ENCODE measurements at regions not wholly inside any gene's neighbourhood (a gene's known extent, or its start where the extent isn't known, plus 50 kb on each side); places are given as distances from the start of the nearest gene placed in this dataset.

DNA sequence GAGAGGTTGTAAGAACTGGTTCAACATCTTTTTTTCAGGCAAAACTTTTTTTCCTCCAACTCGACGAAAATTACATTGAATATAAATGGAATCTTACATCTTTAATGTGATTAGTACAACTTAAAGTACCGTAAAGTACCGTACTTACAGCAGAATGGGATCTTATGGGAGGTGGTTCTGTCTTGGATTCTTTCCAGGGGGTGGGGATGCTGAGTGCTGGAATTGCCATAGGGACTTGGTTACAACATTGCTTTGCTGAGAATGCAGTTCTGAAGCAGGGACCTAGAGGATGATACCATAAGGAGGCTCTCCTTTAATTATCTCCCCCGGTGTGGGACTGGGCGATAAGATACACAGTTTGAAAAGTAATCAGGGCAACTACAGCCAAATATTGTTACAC lies 186.4 kb downstream of the KLF5 start:
- Histone ChIP-seq H3K36me3 (replicated peaks) (no peaks in the 10 kb centered on the region), H3K4me1 (no peaks in the 10 kb centered on the region), H3K9me3 (no peaks in the 10 kb centered on the region), H3K4me3 (no peak overlapping the region), H3K27me3 (ENCODE audit: low read depth) (no peaks in the 10 kb centered on the region)
- DNase-seq (ENCODE audit: low spot score in 2 of 2), result no peak
- in situ Hi-C loops (cut with MboI; ENCODE audit: low sequenced_read_pairs), result no loop called here

DNA sequence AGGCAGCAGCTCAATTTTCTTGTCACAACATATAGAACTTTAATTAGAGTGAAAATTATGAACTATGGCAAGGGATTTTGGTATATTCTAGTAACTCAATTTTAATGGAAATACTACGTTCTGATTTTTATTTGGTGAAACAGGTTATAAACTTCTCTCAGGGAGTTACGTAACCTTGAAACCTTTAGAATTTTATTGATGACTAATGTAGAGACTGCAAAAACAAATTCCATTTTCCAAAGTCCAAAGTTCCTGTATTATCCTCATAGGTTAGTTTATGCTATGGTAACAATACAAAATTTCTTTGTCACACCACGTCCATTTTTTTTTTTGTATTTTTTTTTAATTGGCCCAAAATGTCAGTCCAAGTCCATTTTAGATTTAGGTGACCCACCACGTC lies 185.7 kb downstream of the KLF5 start:
- in situ Hi-C loops (cut with MboI; ENCODE audit: low sequenced_read_pairs), result no loop called here
- no peaks in the 10 kb centered on the region for H3K36me3 ChIP-seq (replicated peaks)
- no peaks in the 10 kb centered on the region for H3K27me3 ChIP-seq (ENCODE audit: low read depth)
- no peak overlapping the region for H3K4me3 ChIP-seq
- no peaks in the 10 kb centered on the region for H3K4me1 ChIP-seq
- DNase-seq (ENCODE audit: low spot score in 2 of 2), result no peak
- H3K9me3 ChIP-seq, result no peaks in the 10 kb centered on the region

DNA sequence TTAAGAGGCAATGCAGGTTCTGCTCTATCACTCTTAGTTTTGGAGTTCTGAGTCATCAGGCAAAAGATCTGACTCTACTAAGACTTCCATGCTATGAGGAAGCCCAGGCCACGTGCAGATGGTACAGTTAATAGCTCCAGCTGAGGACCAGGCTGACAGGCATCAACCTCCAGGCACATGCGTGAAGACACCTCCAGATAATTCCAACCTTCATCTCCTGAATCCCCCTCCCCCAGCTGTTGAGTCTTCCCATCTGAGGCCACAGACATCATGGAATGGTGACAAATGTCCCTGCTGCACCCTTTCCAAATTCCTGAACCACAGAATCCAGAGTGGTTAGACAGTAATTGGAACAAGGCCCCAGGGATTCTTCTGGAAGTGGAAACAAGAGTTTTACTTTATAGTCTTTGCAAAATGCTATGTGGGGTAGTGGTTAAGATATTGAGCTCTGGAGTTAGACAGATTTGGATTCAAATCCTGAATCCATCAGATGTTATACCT lies 183.8 kb downstream of the KLF5 start:
- Histone ChIP-seq H3K27me3 (ENCODE audit: low read depth) (no peaks in the 10 kb centered on the region), H3K4me1 (no peaks in the 10 kb centered on the region), H3K36me3 (replicated peaks) (no peaks in the 10 kb centered on the region), H3K4me3 (no peak overlapping the region), H3K9me3 (no peaks in the 10 kb centered on the region)
- in situ Hi-C loops (cut with MboI; ENCODE audit: low sequenced_read_pairs), result no loop called here
- no peak for DNase-seq (ENCODE audit: low spot score in 2 of 2)

DNA sequence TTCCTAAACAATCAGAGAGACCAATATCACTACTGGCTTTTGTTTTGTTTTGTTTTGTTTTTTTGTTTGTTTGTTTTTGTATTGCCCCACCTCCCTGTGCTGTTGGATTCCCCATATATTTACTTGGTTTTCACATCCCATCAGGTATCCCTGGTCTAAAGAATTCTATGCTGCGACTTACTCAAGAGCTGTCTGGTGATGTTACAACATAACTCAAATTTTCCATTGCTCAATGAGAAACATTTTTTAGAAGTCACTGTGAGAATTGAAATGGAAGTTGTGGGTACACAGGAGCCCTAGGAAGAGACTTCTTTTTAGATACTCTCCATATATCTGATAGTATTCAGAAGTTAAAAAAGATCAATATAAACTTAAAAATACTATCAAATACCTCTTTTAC lies 181.4 kb downstream of the KLF5 start:
- in situ Hi-C loops (cut with MboI; ENCODE audit: low sequenced_read_pairs), result no loop called here
- H3K27me3 ChIP-seq (ENCODE audit: low read depth), result no peaks in the 10 kb centered on the region
- no peaks in the 10 kb centered on the region for H3K36me3 ChIP-seq (replicated peaks)
- H3K4me3 ChIP-seq, result no peak overlapping the region
- no peaks in the 10 kb centered on the region for H3K4me1 ChIP-seq
- DNase-seq (ENCODE audit: low spot score in 2 of 2), result no peak
- no peaks in the 10 kb centered on the region for H3K9me3 ChIP-seq

DNA sequence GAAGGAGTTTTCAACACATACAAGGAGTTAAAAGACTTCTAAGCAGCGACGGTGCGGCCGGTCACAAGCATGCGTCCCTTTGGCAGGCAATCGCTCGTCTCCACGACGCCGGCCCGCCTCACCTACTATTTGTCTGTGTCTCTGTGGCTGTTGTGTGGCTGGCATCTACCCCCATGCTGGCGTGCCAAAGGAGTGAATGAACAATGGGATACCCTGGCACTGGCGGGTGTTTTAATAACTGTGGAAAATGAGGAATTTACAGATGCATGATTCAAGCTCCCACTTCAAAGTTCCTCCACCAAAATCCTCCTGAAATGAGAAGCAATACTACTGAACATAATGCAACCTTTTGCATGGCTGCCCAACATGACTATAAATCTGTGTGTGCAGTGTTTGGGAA lies 176.6 kb downstream of the KLF5 start:
- Histone ChIP-seq H3K36me3 (replicated peaks) (no peaks in the 10 kb centered on the region), H3K9me3 (no peaks in the 10 kb centered on the region), H3K4me1 (no peaks in the 10 kb centered on the region), H3K4me3 (no peak overlapping the region), H3K27me3 (ENCODE audit: low read depth) (no peaks in the 10 kb centered on the region)
- in situ Hi-C loops (cut with MboI; ENCODE audit: low sequenced_read_pairs), result no loop called here
- DNase-seq (ENCODE audit: low spot score in 2 of 2), result no peak

DNA sequence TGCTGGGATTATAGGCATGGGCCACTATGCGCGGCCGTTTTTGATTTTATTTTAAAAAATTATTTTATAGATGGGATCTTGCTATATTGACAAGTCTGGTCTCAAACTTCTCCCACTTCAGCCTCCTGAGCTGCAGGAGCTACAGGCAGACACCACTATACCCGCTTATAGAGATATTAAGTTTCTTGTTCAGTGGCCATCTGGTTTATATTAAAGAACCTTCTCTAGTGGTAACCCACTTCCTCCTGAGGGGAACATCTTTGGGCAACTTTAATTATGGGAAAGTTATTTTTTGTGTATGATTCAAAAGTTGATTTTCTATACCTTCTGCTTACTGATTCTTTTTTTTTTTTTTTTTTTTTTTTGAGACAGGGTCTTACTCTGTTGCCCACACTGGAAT lies 172.7 kb downstream of the KLF5 start:
- Histone ChIP-seq H3K36me3 (replicated peaks) (no peaks in the 10 kb centered on the region), H3K4me1 (no peaks in the 10 kb centered on the region), H3K9me3 (no peaks in the 10 kb centered on the region), H3K27me3 (ENCODE audit: low read depth) (no peaks in the 10 kb centered on the region), H3K4me3 (no peak overlapping the region)
- DNase-seq (ENCODE audit: low spot score in 2 of 2), result no peak
- in situ Hi-C loops (cut with MboI; ENCODE audit: low sequenced_read_pairs), result no loop called here

DNA sequence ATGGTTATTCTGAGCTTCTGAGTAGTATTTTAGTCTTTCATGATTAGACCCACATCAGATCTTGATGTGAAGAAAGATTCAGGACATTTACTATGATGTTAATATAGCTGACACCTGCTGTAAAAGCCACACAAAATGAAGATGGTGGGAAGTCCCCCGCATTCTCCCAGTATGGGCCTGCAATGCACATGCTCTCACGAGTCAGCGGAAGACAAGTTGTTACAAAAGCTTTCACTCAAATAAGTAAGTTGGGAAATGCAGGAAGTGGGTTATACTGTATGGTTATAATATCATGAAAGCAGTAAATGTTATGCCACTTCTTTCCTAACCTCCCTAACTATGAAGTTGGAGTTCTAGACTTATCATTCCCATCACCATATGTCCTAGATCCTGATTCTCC lies 171.9 kb downstream of the KLF5 start:
- Histone ChIP-seq H3K9me3 (no peaks in the 10 kb centered on the region), H3K4me3 (no peak overlapping the region), H3K27me3 (ENCODE audit: low read depth) (no peaks in the 10 kb centered on the region), H3K36me3 (replicated peaks) (no peaks in the 10 kb centered on the region), H3K4me1 (no peaks in the 10 kb centered on the region)
- DNase-seq (ENCODE audit: low spot score in 2 of 2), result no peak
- in situ Hi-C loops (cut with MboI; ENCODE audit: low sequenced_read_pairs), result no loop called here

DNA sequence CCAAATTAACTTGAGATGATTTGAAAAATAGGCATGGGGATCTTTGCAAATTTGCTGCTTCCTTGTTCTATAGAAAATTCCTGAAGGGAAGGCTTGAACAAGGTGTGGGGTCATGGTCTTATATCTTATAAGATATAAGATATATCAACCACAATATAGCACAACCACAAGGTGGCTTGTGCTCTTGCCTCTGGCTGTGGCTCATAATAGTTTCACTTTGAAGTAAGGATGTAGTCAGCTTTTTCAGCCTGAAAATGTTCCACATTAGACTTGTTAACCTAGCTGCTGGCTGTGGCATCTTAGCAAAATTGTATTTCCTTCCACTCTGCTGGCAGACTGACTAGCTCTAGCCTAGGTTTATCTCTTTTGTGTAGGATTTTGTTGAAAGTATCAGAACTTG lies 169.7 kb downstream of the KLF5 start:
- Histone ChIP-seq H3K4me3 (no peak overlapping the region), H3K36me3 (replicated peaks) (no peaks in the 10 kb centered on the region), H3K4me1 (0 out of 2 replicates have a peak, but pooled peaks cover under 1% of the 10 kb centered on the region), H3K9me3 (no peaks in the 10 kb centered on the region), H3K27me3 (ENCODE audit: low read depth) (no peaks in the 10 kb centered on the region)
- in situ Hi-C loops (cut with MboI; ENCODE audit: low sequenced_read_pairs), result no loop called here
- DNase-seq (ENCODE audit: low spot score in 2 of 2), result no peak

DNA sequence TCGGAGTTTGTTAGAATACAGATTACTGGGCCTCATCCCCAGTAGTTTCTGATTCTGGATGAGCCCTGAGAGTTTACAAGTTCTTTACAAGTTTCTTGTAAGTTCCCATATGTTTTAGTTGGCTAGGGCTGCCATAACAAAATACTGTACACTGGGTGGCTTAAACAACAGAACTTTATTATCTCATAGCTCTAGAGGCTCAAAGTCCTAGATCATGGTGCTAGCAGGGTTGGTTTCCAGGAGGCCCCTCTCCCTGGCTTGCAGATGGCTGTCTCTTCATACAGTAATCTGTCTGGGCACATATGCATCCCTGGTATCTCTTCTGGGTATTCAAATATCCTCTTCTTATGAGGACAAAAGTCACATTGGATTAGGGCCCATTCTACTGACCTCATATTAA lies 167.2 kb downstream of the KLF5 start:
- no peak overlapping the region for H3K4me3 ChIP-seq
- no peaks in the 10 kb centered on the region for H3K36me3 ChIP-seq (replicated peaks)
- no peaks in the 10 kb centered on the region for H3K27me3 ChIP-seq (ENCODE audit: low read depth)
- H3K4me1 ChIP-seq, result 0 out of 2 replicates have a peak, but pooled peaks cover 2% of the 10 kb centered on the region
- H3K9me3 ChIP-seq, result no peaks in the 10 kb centered on the region
- in situ Hi-C loops (cut with MboI; ENCODE audit: low sequenced_read_pairs), result no loop called here
- no peak for DNase-seq (ENCODE audit: low spot score in 2 of 2)

DNA sequence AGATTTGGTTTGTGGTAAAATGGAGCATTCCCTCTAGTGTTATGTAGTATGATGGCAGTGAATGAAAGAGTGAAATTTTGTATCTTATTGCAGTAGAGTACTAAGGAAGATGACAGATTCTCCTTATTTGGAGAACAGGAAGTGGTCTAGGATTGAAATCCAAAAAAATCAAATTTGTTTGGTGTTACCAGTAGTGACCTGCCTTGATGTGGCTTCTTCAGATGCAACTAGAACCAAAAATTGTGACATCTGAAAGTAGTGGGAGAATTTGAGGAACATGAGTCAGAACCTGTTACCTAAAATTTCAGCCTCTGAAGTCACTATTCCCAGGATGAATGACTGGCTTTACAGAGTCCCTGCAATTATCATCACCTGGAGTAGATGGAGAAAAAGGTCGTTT lies 165.9 kb downstream of the KLF5 start:
- DNase-seq (ENCODE audit: low spot score in 2 of 2), result no peak
- 0 out of 2 replicates have a peak, but pooled peaks cover 2% of the 10 kb centered on the region for H3K4me1 ChIP-seq
- in situ Hi-C loops (cut with MboI; ENCODE audit: low sequenced_read_pairs), result no loop called here
- H3K4me3 ChIP-seq, result no peak overlapping the region
- no peaks in the 10 kb centered on the region for H3K36me3 ChIP-seq (replicated peaks)
- H3K27me3 ChIP-seq (ENCODE audit: low read depth), result no peaks in the 10 kb centered on the region
- no peaks in the 10 kb centered on the region for H3K9me3 ChIP-seq

DNA sequence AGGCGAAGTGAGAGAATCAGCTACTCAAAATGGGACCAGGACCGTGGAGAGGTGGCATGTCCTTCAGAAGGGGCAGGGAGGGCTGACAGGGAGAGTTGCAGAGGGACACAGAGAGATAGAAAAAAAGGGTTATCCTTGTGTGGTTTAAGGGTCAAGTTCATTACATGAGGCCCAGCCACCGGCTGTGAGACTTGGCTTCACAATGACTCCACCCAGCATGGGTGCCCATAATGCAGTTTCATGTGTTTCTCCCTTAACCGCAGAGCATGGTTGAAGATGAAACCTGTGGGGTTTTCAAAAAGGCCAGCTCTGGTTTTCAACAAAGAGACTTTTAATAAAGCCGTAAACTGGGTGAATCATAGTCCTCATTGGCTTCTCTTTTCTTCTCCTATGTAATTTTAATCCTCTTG lies 164.6 kb downstream of the KLF5 start:
- no peak overlapping the region for H3K4me3 ChIP-seq
- H3K9me3 ChIP-seq, result no peaks in the 10 kb centered on the region
- H3K27me3 ChIP-seq (ENCODE audit: low read depth), result no peaks in the 10 kb centered on the region
- peak; percentile 7 to 19 for DNase-seq (ENCODE audit: low spot score in 2 of 2)
- in situ Hi-C loops (cut with MboI; ENCODE audit: low sequenced_read_pairs), result no loop called here
- 0 out of 2 replicates have a peak, but pooled peaks cover 2% of the 10 kb centered on the region for H3K4me1 ChIP-seq
- no peaks in the 10 kb centered on the region for H3K36me3 ChIP-seq (replicated peaks)

DNA sequence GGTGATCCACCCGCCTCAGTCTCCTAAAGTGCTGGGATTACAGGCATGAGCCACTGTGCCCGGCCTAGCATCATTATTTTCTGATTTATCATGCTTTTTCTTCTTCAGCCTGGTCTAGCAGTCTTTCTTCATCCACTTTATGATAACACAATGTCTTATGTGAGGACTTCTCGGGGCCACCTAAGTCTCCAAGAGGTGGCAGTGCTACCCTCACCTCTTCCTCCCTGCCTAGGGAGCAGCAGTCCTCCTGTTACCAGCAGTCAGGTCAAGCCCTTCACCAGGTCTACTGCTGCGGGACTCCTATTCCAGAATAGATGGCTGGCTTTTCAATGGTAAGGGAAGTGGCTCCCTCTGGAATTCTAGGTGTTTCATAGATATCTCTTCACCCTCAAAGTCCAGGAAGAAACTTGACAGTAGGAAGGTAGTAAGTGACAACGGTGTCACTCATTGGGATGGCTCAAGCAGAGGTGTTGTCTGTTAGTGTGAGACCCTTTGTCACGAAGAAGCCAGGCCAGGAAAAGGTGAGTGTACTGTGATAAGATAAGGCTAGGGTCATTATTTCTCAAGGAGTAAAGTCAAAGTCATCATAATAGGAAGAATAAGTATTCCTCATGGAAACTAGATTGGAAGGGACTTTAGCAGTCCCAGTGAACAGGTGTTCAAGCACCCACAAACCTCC lies 164.0 kb downstream of the KLF5 start:
- in situ Hi-C loops (cut with MboI; ENCODE audit: low sequenced_read_pairs), result no loop called here
- DNase-seq (ENCODE audit: low spot score in 2 of 2), result no peak
- H3K4me3 ChIP-seq, result no peak overlapping the region
- H3K36me3 ChIP-seq (replicated peaks), result no peaks in the 10 kb centered on the region
- no peaks in the 10 kb centered on the region for H3K9me3 ChIP-seq
- no peaks in the 10 kb centered on the region for H3K27me3 ChIP-seq (ENCODE audit: low read depth)
- H3K4me1 ChIP-seq, result 0 out of 2 replicates have a peak, but pooled peaks cover 2% of the 10 kb centered on the region

DNA sequence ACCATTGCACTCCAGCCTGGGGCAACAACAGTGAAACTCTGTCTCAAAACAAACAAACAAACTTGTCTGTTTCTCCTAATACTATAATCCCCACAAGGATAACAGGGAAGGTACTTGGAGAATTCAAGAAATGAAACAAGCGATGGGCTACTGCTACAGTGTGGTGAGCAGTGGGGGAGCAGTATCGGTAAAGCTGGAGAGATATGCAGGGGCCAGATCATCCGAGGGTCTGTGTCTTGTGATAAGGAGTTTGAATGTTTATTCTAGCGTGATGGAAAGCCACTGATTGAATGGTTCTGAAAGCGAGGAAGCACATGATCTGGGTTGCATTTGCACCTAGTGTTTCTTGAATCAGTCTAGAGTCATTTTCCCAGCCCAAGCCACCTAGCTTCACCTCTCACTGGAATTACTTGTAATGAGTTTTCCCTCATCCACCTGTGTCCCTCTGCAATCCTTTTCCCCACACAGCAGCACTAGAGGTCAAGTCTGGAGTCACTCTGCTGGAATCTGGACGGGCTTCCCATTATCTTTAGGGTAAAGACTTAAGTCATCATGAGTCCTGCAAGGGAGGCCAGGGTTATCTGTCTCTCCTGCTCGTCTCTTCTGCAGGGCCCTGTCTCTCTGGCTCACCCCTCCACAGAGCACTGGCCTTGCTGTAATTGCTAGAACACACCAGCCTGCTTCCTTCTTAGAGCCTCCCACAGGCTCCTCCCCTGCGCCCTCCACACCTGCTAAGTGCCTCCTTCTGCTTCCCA lies 162.3 kb downstream of the KLF5 start:
- DNase-seq (ENCODE audit: low spot score in 2 of 2), result no peak
- H3K4me3 ChIP-seq, result no peak overlapping the region
- H3K36me3 ChIP-seq (replicated peaks), result no peaks in the 10 kb centered on the region
- no peaks in the 10 kb centered on the region for H3K27me3 ChIP-seq (ENCODE audit: low read depth)
- peaks cover 6% of the 10 kb centered on the region; the same call in 1 of the 2 replicates for H3K4me1 ChIP-seq
- in situ Hi-C loops (cut with MboI; ENCODE audit: low sequenced_read_pairs), result no loop called here
- H3K9me3 ChIP-seq, result no peaks in the 10 kb centered on the region

DNA sequence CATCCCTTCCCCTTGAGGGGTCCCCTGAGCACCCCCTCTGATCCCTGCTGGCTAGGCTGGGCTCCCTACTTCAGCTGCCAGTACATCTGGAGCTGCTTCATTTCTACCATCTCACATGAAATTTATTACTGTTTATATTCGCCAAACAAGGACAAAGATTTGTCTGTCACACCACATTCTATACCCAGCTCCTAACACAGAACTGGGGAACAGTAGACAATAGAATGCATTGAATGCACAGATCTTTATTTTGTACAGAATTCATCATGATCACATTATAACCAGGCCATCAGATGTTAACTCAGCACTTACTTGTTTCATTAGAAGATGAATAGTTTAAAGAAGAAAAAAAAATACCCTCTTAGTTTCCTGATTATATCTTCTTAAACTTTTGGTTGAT lies 159.4 kb downstream of the KLF5 start:
- Histone ChIP-seq H3K4me3 (no peak overlapping the region), H3K36me3 (replicated peaks) (no peaks in the 10 kb centered on the region), H3K27me3 (ENCODE audit: low read depth) (no peaks in the 10 kb centered on the region), H3K4me1 (peaks cover 4% of the 10 kb centered on the region; the same call in 1 of the 2 replicates), H3K9me3 (no peaks in the 10 kb centered on the region)
- DNase-seq (ENCODE audit: low spot score in 2 of 2), result no peak
- in situ Hi-C loops (cut with MboI; ENCODE audit: low sequenced_read_pairs), result no loop called here
